SU-DHL-6 (cell line): ENCODE measurements at regions not wholly inside any gene's neighbourhood (a gene's known extent, or its start where the extent isn't known, plus 50 kb on each side); places are given as distances from the start of the nearest gene placed in this dataset.

Experiments
- CTCF ChIP-seq: fragments of 200-600 bp; sonication (generic); IDR thresholded peaks from one replicate; pipeline ENCODE4 v1.5.1; 2017; ENCODE audit warnings: antibody characterized with exemption, mild to moderate bottlenecking, low read length, moderate library complexity; ENCODE audit not compliant: insufficient read depth, poor library complexity, severe bottlenecking
- EZH2phosphoT487 ChIP-seq: fragments of 200-600 bp; sonication (generic), shearing (Covaris generic); conservative IDR thresholded peaks from 2 replicates; pipeline ENCODE4 v1.6.1; 2018; ENCODE audit warnings: mild to moderate bottlenecking, antibody characterized with exemption, low read length, moderate library complexity, mixed read lengths

- TF ChIP-seq CTCF (no peak), EZH2phosphoT487 (no peak)
These were observed 57.8 kb upstream of the GPRIN3 start for GRCh38 chr4:89365375-89365774.
